ENCODE measurements at regions not wholly inside any gene's neighbourhood (a gene's known extent, or its start where the extent isn't known, plus 50 kb on each side); places are given as distances from the start of the nearest gene placed in this dataset.

GRCh38 chr3:20669675-20670074, 483.7 kb upstream of the SGO1 start:
- Mint-ChIP-seq H3K9me3 (ENCODE audit: low read depth, unreplicated experiment) (peaks cover 6% of the 10 kb centered on the region), H3K4me1 (ENCODE audit: low read depth, unreplicated experiment) (no peaks in the 10 kb centered on the region), H3K27ac (ENCODE audit: unreplicated experiment) (no peak overlapping the region), H3K4me3 (ENCODE audit: low read depth, unreplicated experiment) (no peak overlapping the region), H3K27me3 (ENCODE audit: unreplicated experiment) (no peaks in the 10 kb centered on the region), H3K36me3 (ENCODE audit: insufficient read depth, unreplicated experiment) (no peaks in the 10 kb centered on the region)
- BruUV-seq (replicated peaks), result no TSS peak
- no peak for DNase-seq
- intact Hi-C loops (cut with micrococcal nuclease; ENCODE audit: unreplicated experiment), result no loop called here
- CTCF ChIA-PET, result no interaction called here
- TF ChIP-seq CTCF (IDR thresholded peaks at IDR 0.05; ENCODE audit: unreplicated experiment), result no peak

DNA sequence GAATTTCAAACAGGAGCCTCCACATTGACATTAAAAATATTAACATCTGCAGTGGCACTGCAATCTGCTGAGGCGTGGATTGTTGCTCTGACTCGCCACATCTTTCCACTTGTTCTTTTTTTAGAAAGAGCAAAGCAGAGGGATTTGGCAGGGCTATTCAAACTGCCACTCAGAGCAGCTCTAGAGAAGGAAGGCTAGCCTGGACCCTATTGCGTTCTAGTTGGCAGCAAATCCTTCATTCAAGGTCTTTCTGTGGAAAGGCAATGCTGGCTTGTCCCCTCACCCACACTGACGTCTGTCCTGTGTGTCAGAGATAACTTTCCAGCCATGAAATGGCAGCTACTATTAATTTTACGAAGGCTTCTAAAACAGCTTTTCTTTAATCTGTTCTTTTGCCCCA, 483.2 kb upstream of the SGO1 start:
- no TSS peak for BruUV-seq (replicated peaks)
- no peak for DNase-seq
- no peaks in the 10 kb centered on the region for H3K36me3 Mint-ChIP-seq (ENCODE audit: insufficient read depth, unreplicated experiment)
- CTCF ChIA-PET, result no interaction called here
- H3K4me3 Mint-ChIP-seq (ENCODE audit: low read depth, unreplicated experiment), result no peak overlapping the region
- no peaks in the 10 kb centered on the region for H3K27me3 Mint-ChIP-seq (ENCODE audit: unreplicated experiment)
- intact Hi-C loops (cut with micrococcal nuclease; ENCODE audit: unreplicated experiment), result no loop called here
- no peak overlapping the region for H3K27ac Mint-ChIP-seq (ENCODE audit: unreplicated experiment)
- H3K9me3 Mint-ChIP-seq (ENCODE audit: low read depth, unreplicated experiment), result peaks cover 6% of the 10 kb centered on the region
- H3K4me1 Mint-ChIP-seq (ENCODE audit: low read depth, unreplicated experiment), result no peaks in the 10 kb centered on the region
- no peak for TF ChIP-seq CTCF (IDR thresholded peaks at IDR 0.05; ENCODE audit: unreplicated experiment)

- intact Hi-C loops (cut with micrococcal nuclease; ENCODE audit: unreplicated experiment), result no loop called here
Observed at GRCh38 chr3:20668411-20668810, 482.4 kb upstream of the SGO1 start.

DNA sequence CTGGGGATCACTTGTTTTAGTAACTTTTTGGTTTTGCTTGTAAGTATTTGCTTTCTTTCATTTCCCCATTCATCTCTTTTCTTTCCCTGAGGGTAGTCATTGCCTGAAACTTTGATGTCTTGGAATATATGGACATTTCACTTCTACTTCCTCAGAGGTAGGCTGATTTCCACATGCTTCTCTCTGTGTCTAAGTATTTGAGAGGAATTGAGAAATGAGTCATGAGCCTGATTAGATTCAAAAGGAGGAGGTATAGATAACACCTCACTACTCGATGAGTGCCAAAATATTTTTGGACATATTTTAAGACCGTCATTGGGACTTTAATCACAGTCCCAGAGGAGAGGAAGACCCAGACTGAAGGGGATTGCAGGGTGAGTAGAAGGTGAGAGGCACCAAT, 480.1 kb upstream of the SGO1 start:
- BruUV-seq (replicated peaks), result no TSS peak
- Mint-ChIP-seq H3K4me1 (ENCODE audit: low read depth, unreplicated experiment) (no peaks in the 10 kb centered on the region), H3K9me3 (ENCODE audit: low read depth, unreplicated experiment) (peaks cover 3% of the 10 kb centered on the region), H3K4me3 (ENCODE audit: low read depth, unreplicated experiment) (no peak overlapping the region), H3K27me3 (ENCODE audit: unreplicated experiment) (no peaks in the 10 kb centered on the region), H3K36me3 (ENCODE audit: insufficient read depth, unreplicated experiment) (no peaks in the 10 kb centered on the region), H3K27ac (ENCODE audit: unreplicated experiment) (no peak overlapping the region)
- DNase-seq, result no peak
- intact Hi-C loops (cut with micrococcal nuclease; ENCODE audit: unreplicated experiment), result no loop called here
- CTCF ChIA-PET, result no interaction called here
- no peak for TF ChIP-seq CTCF (IDR thresholded peaks at IDR 0.05; ENCODE audit: unreplicated experiment)

More at GRCh38 chr3:20668411-20668810, 482.4 kb upstream of the SGO1 start:
- BruUV-seq (replicated peaks), result no TSS peak
- CTCF ChIA-PET, result interaction anchor here (1.2 kb wide), 1 partner anchor 8 kb away, joined by 5 read pairs; no protein-coding TSS in a partner anchor
- Mint-ChIP-seq H3K4me3 (ENCODE audit: low read depth, unreplicated experiment) (no peak overlapping the region), H3K9me3 (ENCODE audit: low read depth, unreplicated experiment) (peaks cover 3% of the 10 kb centered on the region), H3K4me1 (ENCODE audit: low read depth, unreplicated experiment) (no peaks in the 10 kb centered on the region), H3K27ac (ENCODE audit: unreplicated experiment) (no peak overlapping the region), H3K36me3 (ENCODE audit: insufficient read depth, unreplicated experiment) (no peaks in the 10 kb centered on the region), H3K27me3 (ENCODE audit: unreplicated experiment) (no peaks in the 10 kb centered on the region)
- TF ChIP-seq CTCF (IDR thresholded peaks at IDR 0.05; ENCODE audit: unreplicated experiment), result no peak
- DNase-seq, result no peak

Measured in Calu3 (cell line).